Cardiac muscle cell (in vitro differentiated cells and primary cell): ENCODE measurements at regions not wholly inside any gene's neighbourhood (a gene's known extent, or its start where the extent isn't known, plus 50 kb on each side); places are given as distances from the start of the nearest gene placed in this dataset.

Source experiments
- DNase-seq, 2 donors: peaks; one replicate each; pipeline versions ENCODE4 v3.0.0 to v3.0.0-alpha.2; 2010 to 2017; ENCODE audit warnings: low read depth in 1 of 2, low spot score in 1 of 2
- H3K27ac ChIP-seq: fragments of 200-600 bp; sonication (generic); 2 replicates; pipeline ENCODE4 v1.5.1; 2016
- H3K27me3 ChIP-seq: fragments of 200-600 bp; sonication (generic); 2 replicates; pipeline ENCODE4 v1.6.0; 2016; ENCODE audit warnings: control low read depth
- H3K36me3 ChIP-seq: fragments of 200-600 bp; sonication (generic); 2 replicates; pipeline ENCODE4 v1.5.1; 2016; ENCODE audit warnings: control low read depth
- H3K4me1 ChIP-seq: fragments of 200-600 bp; sonication (generic); 2 replicates; pipeline ENCODE4 v1.8.1; 2017; ENCODE audit warnings: low read depth, mild to moderate bottlenecking, mixed run types
- H3K4me3 ChIP-seq: fragments of 200-600 bp; sonication (generic); 2 replicates; pipeline ENCODE4 v1.5.1; 2016; ENCODE audit warnings: mild to moderate bottlenecking
- H3K9me3 ChIP-seq: fragments of 200-600 bp; sonication (generic); 2 replicates; pipeline ENCODE4 v1.5.1; 2017; ENCODE audit warnings: low read depth, mild to moderate bottlenecking, control low read depth
- CTCF ChIP-seq: IDR thresholded peaks from 2 replicates; pipeline ENCODE4 v1.5.1; 2012; ENCODE audit warnings: low read depth, mild to moderate bottlenecking, low read length

- DNase-seq, result no peak
- H3K4me1 ChIP-seq, result no peaks in the 10 kb centered on the region
- H3K27ac ChIP-seq, result no peak overlapping the region
- H3K36me3 ChIP-seq, result no peaks in the 10 kb centered on the region
- no peak overlapping the region for H3K4me3 ChIP-seq
- no peak for TF ChIP-seq CTCF
- no peaks in the 10 kb centered on the region for H3K9me3 ChIP-seq
- no peaks in the 10 kb centered on the region for H3K27me3 ChIP-seq
Measured at GRCh38 chr5:39800042-39800601, 375.3 kb upstream of the DAB2 start.

GRCh38 chr5:39799242-39799641 is 374.5 kb upstream of the DAB2 start:
- Histone ChIP-seq H3K27ac (no peak overlapping the region), H3K4me3 (no peak overlapping the region), H3K4me1 (no peaks in the 10 kb centered on the region), H3K27me3 (no peaks in the 10 kb centered on the region), H3K9me3 (no peaks in the 10 kb centered on the region), H3K36me3 (no peaks in the 10 kb centered on the region)
- DNase-seq, result no peak
- no peak for TF ChIP-seq CTCF

GRCh38 chr5:39794513-39795210 is 369.9 kb upstream of the DAB2 start:
- Histone ChIP-seq H3K27me3 (no peaks in the 10 kb centered on the region), H3K4me1 (no peaks in the 10 kb centered on the region), H3K27ac (no peak overlapping the region), H3K36me3 (no peaks in the 10 kb centered on the region), H3K4me3 (no peak overlapping the region), H3K9me3 (no peaks in the 10 kb centered on the region)
- TF ChIP-seq CTCF, result no peak
- DNase-seq, result no peak

- no peak for TF ChIP-seq CTCF
- no peak for DNase-seq
- Histone ChIP-seq H3K27ac (no peak overlapping the region), H3K4me3 (no peak overlapping the region), H3K27me3 (no peaks in the 10 kb centered on the region), H3K4me1 (no peaks in the 10 kb centered on the region), H3K9me3 (no peaks in the 10 kb centered on the region), H3K36me3 (no peaks in the 10 kb centered on the region)
Measured at GRCh38 chr5:39785410-39785809, 360.6 kb upstream of the DAB2 start.

- H3K36me3 ChIP-seq, result no peaks in the 10 kb centered on the region
- no peak for TF ChIP-seq CTCF
- H3K27ac ChIP-seq, result no peak overlapping the region
- DNase-seq, result no peak
- H3K4me1 ChIP-seq, result no peaks in the 10 kb centered on the region
- H3K27me3 ChIP-seq, result no peaks in the 10 kb centered on the region
- no peaks in the 10 kb centered on the region for H3K9me3 ChIP-seq
- H3K4me3 ChIP-seq, result no peak overlapping the region
Measured at GRCh38 chr5:39783756-39784421, 359.1 kb upstream of the DAB2 start.
